CD4-positive, alpha-beta T cell (primary cell): ENCODE measurements at regions not wholly inside any gene's neighbourhood (a gene's known extent, or its start where the extent isn't known, plus 50 kb on each side); places are given as distances from the start of the nearest gene placed in this dataset.

ENCODE experiments used
- ATAC-seq: fragments of 200-7000 bp; cut with Tn5 transposase; one replicate; pipeline ENCODE4 v1.10.0; 2022; ENCODE audit warnings: mild to moderate bottlenecking; ENCODE audit not compliant: poor library complexity
- CTCF ChIA-PET: fragments of 350-600 bp; sonication (Branson Sonifier 250); formaldehyde crosslinking; loops from one replicate; lab custom pipeline; 2021; ENCODE audit warnings: antibody characterized with exemption, inconsistent platforms; lab: Charles Lee
- POLR2A ChIA-PET: fragments of 350-600 bp; sonication (Branson Sonifier 250); formaldehyde crosslinking; loops from one replicate; lab custom pipeline; 2021; ENCODE audit warnings: antibody characterized with exemption, inconsistent platforms; lab: Charles Lee
- DNase-seq, 14 experiments: peaks; one replicate each; pipeline ENCODE4 v3.0.0-alpha.2; 2013 to 2020; ENCODE audit warnings: mixed read lengths in 2 of 14
- H3K27ac ChIP-seq, 2 donors: one replicate each; pipeline versions ENCODE4 v1.5.1 to v1.7.0; 2013; ENCODE audit warnings: low read length in 2 of 2, low read depth in 1 of 2, mild to moderate bottlenecking in 1 of 2
- H3K27me3 ChIP-seq, 2 experiments: 1 replicate in 1 of 2; 2 replicates in 1 of 2; pipeline versions ENCODE4 v1.6.1 to v1.7.0; 2013; ENCODE audit warnings: low read length in 2 of 2, control low read depth in 1 of 2, mild to moderate bottlenecking in 1 of 2, moderate library complexity in 1 of 2; ENCODE audit not compliant: insufficient read depth in 2 of 2, control insufficient read depth in 1 of 2
- H3K36me3 ChIP-seq: one replicate; pipeline ENCODE4 v1.6.1; 2013; ENCODE audit warnings: low read length, control low read depth; ENCODE audit not compliant: insufficient read depth
- H3K4me1 ChIP-seq: one replicate; pipeline ENCODE4 v1.6.1; 2013; ENCODE audit warnings: low read length, control low read depth; ENCODE audit not compliant: insufficient read depth
- H3K4me3 ChIP-seq: one replicate; pipeline ENCODE4 v1.5.1; 2013; ENCODE audit warnings: mild to moderate bottlenecking, low read length, moderate library complexity
- H3K9me3 ChIP-seq, 2 experiments: 1 replicate in 1 of 2; 2 replicates in 1 of 2; pipeline versions ENCODE4 v1.6.1 to v1.7.0; 2013; ENCODE audit warnings: low read length in 2 of 2, mild to moderate bottlenecking in 2 of 2, control low read depth in 1 of 2, moderate library complexity in 1 of 2; ENCODE audit not compliant: control insufficient read depth in 1 of 2, insufficient read depth in 1 of 2
- H3K27ac Mint-ChIP-seq: one replicate; pipeline ENCODE4 v1.8.0; 2020; ENCODE audit warnings: mixed read lengths
- H3K27me3 Mint-ChIP-seq: one replicate; pipeline ENCODE4 v1.8.0; 2021; ENCODE audit warnings: mixed read lengths
- H3K36me3 Mint-ChIP-seq: one replicate; pipeline ENCODE4 v1.8.0; 2021; ENCODE audit warnings: low read depth, mixed read lengths
- H3K4me1 Mint-ChIP-seq: one replicate; pipeline ENCODE4 v1.8.0; 2021; ENCODE audit warnings: low read depth, mixed read lengths
- H3K4me3 Mint-ChIP-seq: one replicate; pipeline ENCODE4 v1.8.0; 2020; ENCODE audit warnings: mild to moderate bottlenecking, mixed read lengths
- H3K9me3 Mint-ChIP-seq: one replicate; pipeline ENCODE4 v1.8.0; 2020; ENCODE audit warnings: mixed read lengths
- intact Hi-C, 2 experiments: fragments of 100-400 bp; cut with DNase I in 1 of 2; cut with micrococcal nuclease in 1 of 2; formaldehyde crosslinking; loops; one replicate each; pipeline versions ENCODE4 v1.15.1 to v1.9.0; 2023 to 2025; cut with DNase I, micrococcal nuclease
- TF ChIP-seq, protein P1 (sequence below): fragments of 200-600 bp; IDR thresholded peaks from one replicate; pipeline ENCODE4 v1.8.0; 2022; ENCODE audit warnings: antibody characterized with exemption, mild to moderate bottlenecking

DNA sequence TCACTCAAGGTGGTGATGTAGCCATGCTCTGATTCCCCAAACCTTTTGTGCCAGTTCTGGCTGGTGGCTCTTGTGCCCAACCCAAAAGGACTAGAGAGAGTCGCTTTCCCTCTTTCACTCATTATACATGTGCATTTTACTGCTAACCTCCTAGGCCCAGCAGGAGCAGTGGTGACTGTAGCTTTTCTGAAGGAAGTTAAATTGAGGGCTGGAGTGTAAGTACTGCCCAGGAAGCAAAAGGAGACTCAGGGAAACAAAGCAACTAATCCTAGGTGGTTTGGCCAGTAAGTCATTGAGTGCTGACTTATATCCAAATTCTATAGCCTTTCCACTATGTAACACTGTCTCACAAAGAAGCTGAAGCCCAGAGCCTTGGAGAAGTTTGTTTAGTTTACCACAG lies 194.4 kb upstream of the ZNF462 start:
- no peaks in the 10 kb centered on the region for H3K36me3 Mint-ChIP-seq
- no peak overlapping the region for H3K4me3 Mint-ChIP-seq
- no peaks in the 10 kb centered on the region for H3K4me1 Mint-ChIP-seq

GRCh38 chr9:106669835-106670234 lies 193.1 kb upstream of the ZNF462 start:
- Histone ChIP-seq H3K36me3 (no peaks in the 10 kb centered on the region), H3K9me3 (no peaks in the 10 kb centered on the region), H3K4me1 (no peaks in the 10 kb centered on the region), H3K4me3 (no peak overlapping the region), H3K27ac (no peak overlapping the region), H3K27me3 (no peaks in the 10 kb centered on the region)
- ChIA-PET POLR2A (no interaction called here), CTCF (no interaction called here)
- ATAC-seq: no peak
- Mint-ChIP-seq H3K9me3 (peaks cover 2% of the 10 kb centered on the region), H3K27me3 (no peaks in the 10 kb centered on the region), H3K27ac (no peak overlapping the region), H3K4me3 (no peak overlapping the region), H3K4me1 (no peaks in the 10 kb centered on the region), H3K36me3 (no peaks in the 10 kb centered on the region)
- TF ChIP-seq, protein P1, sequence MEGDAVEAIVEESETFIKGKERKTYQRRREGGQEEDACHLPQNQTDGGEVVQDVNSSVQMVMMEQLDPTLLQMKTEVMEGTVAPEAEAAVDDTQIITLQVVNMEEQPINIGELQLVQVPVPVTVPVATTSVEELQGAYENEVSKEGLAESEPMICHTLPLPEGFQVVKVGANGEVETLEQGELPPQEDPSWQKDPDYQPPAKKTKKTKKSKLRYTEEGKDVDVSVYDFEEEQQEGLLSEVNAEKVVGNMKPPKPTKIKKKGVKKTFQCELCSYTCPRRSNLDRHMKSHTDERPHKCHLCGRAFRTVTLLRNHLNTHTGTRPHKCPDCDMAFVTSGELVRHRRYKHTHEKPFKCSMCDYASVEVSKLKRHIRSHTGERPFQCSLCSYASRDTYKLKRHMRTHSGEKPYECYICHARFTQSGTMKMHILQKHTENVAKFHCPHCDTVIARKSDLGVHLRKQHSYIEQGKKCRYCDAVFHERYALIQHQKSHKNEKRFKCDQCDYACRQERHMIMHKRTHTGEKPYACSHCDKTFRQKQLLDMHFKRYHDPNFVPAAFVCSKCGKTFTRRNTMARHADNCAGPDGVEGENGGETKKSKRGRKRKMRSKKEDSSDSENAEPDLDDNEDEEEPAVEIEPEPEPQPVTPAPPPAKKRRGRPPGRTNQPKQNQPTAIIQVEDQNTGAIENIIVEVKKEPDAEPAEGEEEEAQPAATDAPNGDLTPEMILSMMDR: no peak
- no peak for DNase-seq
- intact Hi-C loops: no loop called here

More for the DNA sequence above, 194.4 kb upstream of the ZNF462 start:
- TF ChIP-seq, protein P1: no peak
- ChIA-PET POLR2A (no interaction called here), CTCF (no interaction called here)
- ATAC-seq: no peak
- Histone ChIP-seq H3K4me1 (no peaks in the 10 kb centered on the region), H3K27ac (no peak overlapping the region), H3K27me3 (no peaks in the 10 kb centered on the region), H3K36me3 (no peaks in the 10 kb centered on the region), H3K4me3 (no peak overlapping the region), H3K9me3 (no peaks in the 10 kb centered on the region)
- no peaks in the 10 kb centered on the region for H3K27me3 Mint-ChIP-seq
- no peak for DNase-seq
- intact Hi-C loops: no loop called here
- H3K27ac Mint-ChIP-seq: no peak overlapping the region
- no peaks in the 10 kb centered on the region for H3K9me3 Mint-ChIP-seq

DNA sequence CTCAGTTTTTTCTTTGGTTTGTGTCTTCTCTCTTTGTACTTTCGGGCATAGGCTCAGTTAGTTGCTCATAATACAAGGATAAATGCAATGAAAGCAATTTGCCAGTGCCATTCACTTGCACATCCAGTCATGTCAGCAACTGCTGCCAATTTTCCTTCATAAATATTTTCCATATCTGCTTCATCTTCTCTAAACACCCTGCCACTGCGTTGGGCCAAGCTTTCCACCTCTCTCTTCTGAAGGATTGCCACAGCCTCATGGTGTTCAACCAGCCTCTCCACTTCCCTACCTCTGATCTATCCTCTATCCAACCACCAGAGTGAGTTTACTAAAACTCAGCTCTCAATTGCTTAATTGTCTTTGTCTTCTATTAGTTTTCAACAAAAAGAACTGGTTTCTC lies 192.5 kb upstream of the ZNF462 start:
- intact Hi-C loops: no loop called here
- Histone ChIP-seq H3K36me3 (no peaks in the 10 kb centered on the region), H3K27ac (no peak overlapping the region), H3K4me1 (no peaks in the 10 kb centered on the region), H3K27me3 (no peaks in the 10 kb centered on the region), H3K4me3 (no peak overlapping the region), H3K9me3 (no peaks in the 10 kb centered on the region)
- H3K4me3 Mint-ChIP-seq: no peak overlapping the region
- ATAC-seq (no peak), DNase-seq (no peak)
- H3K36me3 Mint-ChIP-seq: no peaks in the 10 kb centered on the region
- no peaks in the 10 kb centered on the region for H3K4me1 Mint-ChIP-seq
- H3K27ac Mint-ChIP-seq: no peak overlapping the region
- no peaks in the 10 kb centered on the region for H3K27me3 Mint-ChIP-seq
- POLR2A ChIA-PET: no interaction called here
- CTCF ChIA-PET: no interaction called here
- H3K9me3 Mint-ChIP-seq: peaks cover 2% of the 10 kb centered on the region
- TF ChIP-seq, protein P1: no peak
